H1 (cell line): ENCODE measurements at regions not wholly inside any gene's neighbourhood (a gene's known extent, or its start where the extent isn't known, plus 50 kb on each side); places are given as distances from the start of the nearest gene placed in this dataset.
A peak's percentile ranks its signal among the peaks of the same experiment; 100 is the strongest.

ENCODE experiments used
- JUND ChIP-seq: IDR thresholded peaks from 2 replicates; pipeline ENCODE4 v1.6.1; 2011; ENCODE audit warnings: mild to moderate bottlenecking, improper control_type of control experiment, low read length
- SRF ChIP-seq: IDR thresholded peaks from 2 replicates; pipeline ENCODE4 v1.6.1; 2011; ENCODE audit warnings: mild to moderate bottlenecking, low read depth, low read length, moderate library complexity
- ZNF274 ChIP-seq: IDR thresholded peaks from 2 replicates; pipeline ENCODE4 v1.7.0; 2012; ENCODE audit warnings: low read length, borderline replicate concordance; ENCODE audit errors: extremely low read depth
- TF ChIP-seq, protein P1 (sequence below), 3 experiments: IDR thresholded peaks; 1 replicate in 2 of 3; 2 replicates in 1 of 3; pipeline versions ENCODE4 v1.5.1 to v1.6.1; 2011; ENCODE audit warnings: low read length in 3 of 3, mild to moderate bottlenecking in 3 of 3, inconsistent platforms in 2 of 3, low read depth in 1 of 3, moderate library complexity in 1 of 3; ENCODE audit not compliant: insufficient read depth in 1 of 3; ENCODE audit errors: control extremely low read depth in 1 of 3

DNA sequence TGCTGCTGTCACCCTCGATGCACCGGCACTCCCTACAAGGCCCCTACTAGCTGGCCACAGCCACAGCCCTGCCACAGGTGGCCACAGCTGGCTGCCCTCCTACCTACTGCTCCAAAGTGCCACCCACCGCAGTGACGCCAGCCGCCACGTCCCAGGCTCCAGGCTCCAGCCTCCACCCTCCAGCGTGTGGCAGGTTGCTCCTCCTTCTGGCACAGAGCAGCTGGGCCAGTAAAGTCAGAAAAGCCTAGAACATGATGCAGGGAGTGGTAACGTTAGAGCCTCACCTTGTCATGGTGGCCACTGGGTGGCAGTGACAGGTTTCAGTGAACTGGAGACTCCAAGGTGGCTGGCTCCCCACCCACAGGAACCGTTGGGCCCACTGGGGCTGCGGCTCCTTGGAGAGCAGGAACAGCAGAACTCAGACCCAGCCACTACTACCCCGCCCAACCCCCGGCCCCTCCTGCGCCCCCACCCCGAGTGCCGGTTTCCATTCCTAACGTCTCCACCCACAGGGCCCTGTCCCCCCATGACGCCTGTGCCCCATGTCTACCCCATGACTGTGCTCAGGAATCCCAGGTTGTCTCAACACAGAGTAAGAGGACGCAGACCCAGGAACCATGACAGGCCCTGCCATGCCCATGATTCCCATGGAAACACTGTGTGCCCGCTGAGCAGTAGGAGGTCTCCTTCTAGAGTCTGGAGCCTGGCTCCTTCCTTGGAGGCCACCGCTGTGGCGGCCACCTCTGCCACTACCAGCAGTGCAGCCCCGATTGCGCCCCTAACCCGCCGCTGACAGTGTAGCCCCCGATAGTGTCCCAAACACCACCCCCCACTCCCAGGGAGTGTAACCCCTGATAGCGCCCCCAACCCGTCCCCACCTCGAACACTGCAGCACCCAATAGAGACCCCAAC, 52.3 kb upstream of the ZNF33B start:
- TF ChIP-seq SRF (no peak), JUND (no peak), ZNF274 (no peak)
- TF ChIP-seq, protein P1, sequence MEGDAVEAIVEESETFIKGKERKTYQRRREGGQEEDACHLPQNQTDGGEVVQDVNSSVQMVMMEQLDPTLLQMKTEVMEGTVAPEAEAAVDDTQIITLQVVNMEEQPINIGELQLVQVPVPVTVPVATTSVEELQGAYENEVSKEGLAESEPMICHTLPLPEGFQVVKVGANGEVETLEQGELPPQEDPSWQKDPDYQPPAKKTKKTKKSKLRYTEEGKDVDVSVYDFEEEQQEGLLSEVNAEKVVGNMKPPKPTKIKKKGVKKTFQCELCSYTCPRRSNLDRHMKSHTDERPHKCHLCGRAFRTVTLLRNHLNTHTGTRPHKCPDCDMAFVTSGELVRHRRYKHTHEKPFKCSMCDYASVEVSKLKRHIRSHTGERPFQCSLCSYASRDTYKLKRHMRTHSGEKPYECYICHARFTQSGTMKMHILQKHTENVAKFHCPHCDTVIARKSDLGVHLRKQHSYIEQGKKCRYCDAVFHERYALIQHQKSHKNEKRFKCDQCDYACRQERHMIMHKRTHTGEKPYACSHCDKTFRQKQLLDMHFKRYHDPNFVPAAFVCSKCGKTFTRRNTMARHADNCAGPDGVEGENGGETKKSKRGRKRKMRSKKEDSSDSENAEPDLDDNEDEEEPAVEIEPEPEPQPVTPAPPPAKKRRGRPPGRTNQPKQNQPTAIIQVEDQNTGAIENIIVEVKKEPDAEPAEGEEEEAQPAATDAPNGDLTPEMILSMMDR (IDR thresholded peaks at IDR 0.05; ENCODE audit: control extremely low read depth in 1 of 3, insufficient read depth in 1 of 3, low read depth in 1 of 3, low read length in 3 of 3), result peak; percentile 2 to 35 (median 33); a peak in 3 of 4 replicates
